ENCODE measurements at regions not wholly inside any gene's neighbourhood (a gene's known extent, or its start where the extent isn't known, plus 50 kb on each side); places are given as distances from the start of the nearest gene placed in this dataset.

DNA sequence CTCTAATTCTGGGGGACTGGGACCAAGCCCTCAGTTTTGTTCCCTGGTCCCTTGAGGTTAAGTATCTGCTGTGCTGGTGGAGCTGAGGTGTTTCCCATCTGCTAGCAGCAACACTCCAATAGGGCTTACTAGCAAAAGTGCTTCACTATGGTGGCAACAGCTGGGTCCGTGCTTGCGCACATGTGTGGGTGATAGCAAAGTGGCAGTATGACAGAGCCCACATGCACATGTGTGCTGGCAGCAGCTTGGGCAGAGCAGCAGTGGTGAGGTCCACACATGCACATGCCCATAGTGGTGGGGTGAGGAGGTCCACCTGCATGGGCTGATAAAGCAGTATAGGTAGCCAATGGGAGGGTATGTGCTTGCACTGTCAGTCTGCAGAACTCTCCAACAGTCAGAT is 1723.7 kb downstream of the SUCLG1 start:
- H3K4me1 ChIP-seq (ENCODE audit: control insufficient read depth, insufficient read depth, low read length), result no peaks in the 10 kb centered on the region
- H3K9ac ChIP-seq (ENCODE audit: low read depth, low read length), result no peak overlapping the region
- no peak overlapping the region for H3K4me3 ChIP-seq (ENCODE audit: low read depth, low read length)
- no peaks in the 10 kb centered on the region for H3K27me3 ChIP-seq (ENCODE audit: control insufficient read depth, insufficient read depth, low read length)
- H3K36me3 ChIP-seq (ENCODE audit: control insufficient read depth, insufficient read depth, low read length), result no peaks in the 10 kb centered on the region
- no peaks in the 10 kb centered on the region for H3K9me3 ChIP-seq (ENCODE audit: control insufficient read depth, insufficient read depth, low read length)

DNA sequence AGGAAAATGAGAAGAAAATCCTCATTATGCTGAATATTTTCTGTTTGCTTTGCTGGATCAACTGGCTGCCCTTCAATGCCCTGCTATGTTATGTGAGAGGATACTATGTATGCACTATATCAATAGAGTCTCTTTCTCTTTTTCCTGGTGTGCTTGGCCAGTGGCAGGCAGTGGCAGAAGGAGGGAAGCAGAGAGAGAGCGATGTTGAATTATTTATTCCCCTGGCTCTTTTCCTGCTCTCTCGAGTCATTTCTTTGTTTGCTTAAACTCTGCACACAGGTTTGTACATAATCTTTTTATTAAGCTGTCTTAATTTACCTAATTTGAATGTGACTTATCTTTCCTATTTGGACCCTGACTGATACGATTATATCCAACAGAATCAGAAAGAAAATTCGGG is 1727.3 kb downstream of the SUCLG1 start:
- H3K9me3 ChIP-seq (ENCODE audit: control insufficient read depth, insufficient read depth, low read length), result no peaks in the 10 kb centered on the region

GRCh38 chr2:82730811-82731210 is 1728.3 kb downstream of the SUCLG1 start:
- no peak overlapping the region for H3K9ac ChIP-seq (ENCODE audit: low read depth, low read length)
- H3K4me3 ChIP-seq (ENCODE audit: low read depth, low read length), result no peak overlapping the region
- no peaks in the 10 kb centered on the region for H3K4me1 ChIP-seq (ENCODE audit: control insufficient read depth, insufficient read depth, low read length)
- H3K9me3 ChIP-seq (ENCODE audit: control insufficient read depth, insufficient read depth, low read length), result no peaks in the 10 kb centered on the region
- H3K36me3 ChIP-seq (ENCODE audit: control insufficient read depth, insufficient read depth, low read length), result no peaks in the 10 kb centered on the region
- no peaks in the 10 kb centered on the region for H3K27me3 ChIP-seq (ENCODE audit: control insufficient read depth, insufficient read depth, low read length)

More for the DNA sequence above, 1727.3 kb downstream of the SUCLG1 start:
- H3K36me3 ChIP-seq (ENCODE audit: control insufficient read depth, insufficient read depth, low read length), result no peaks in the 10 kb centered on the region
- H3K9ac ChIP-seq (ENCODE audit: low read depth, low read length), result no peak overlapping the region
- no peaks in the 10 kb centered on the region for H3K4me1 ChIP-seq (ENCODE audit: control insufficient read depth, insufficient read depth, low read length)
- H3K27me3 ChIP-seq (ENCODE audit: control insufficient read depth, insufficient read depth, low read length), result no peaks in the 10 kb centered on the region
- no peak overlapping the region for H3K4me3 ChIP-seq (ENCODE audit: low read depth, low read length)

GRCh38 chr2:82728090-82728489 is 1731.0 kb downstream of the SUCLG1 start:
- Histone ChIP-seq H3K27me3 (ENCODE audit: control insufficient read depth, insufficient read depth, low read length) (no peaks in the 10 kb centered on the region), H3K4me3 (ENCODE audit: low read depth, low read length) (no peak overlapping the region), H3K9me3 (ENCODE audit: control insufficient read depth, insufficient read depth, low read length) (no peaks in the 10 kb centered on the region), H3K4me1 (ENCODE audit: control insufficient read depth, insufficient read depth, low read length) (no peaks in the 10 kb centered on the region), H3K36me3 (ENCODE audit: control insufficient read depth, insufficient read depth, low read length) (no peaks in the 10 kb centered on the region), H3K9ac (ENCODE audit: low read depth, low read length) (no peak overlapping the region)

DNA sequence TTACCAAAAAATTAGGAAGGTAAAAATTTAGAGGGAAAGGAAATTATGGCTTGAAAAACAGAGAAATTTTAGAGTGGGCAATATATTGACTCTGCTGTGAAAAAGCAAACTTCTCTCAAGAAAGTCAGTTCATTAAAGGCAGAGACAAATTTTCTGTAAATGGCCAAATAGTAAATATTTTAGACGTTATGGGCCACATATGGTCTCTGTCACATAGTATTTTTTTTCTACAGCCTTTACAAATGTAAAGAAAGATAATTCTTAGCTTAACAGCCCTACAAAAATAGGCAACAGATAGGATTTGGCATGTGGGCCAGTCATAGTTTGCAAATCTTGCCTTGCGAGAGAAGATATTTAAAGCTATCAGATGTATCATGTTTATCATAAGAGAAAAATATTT is 1750.4 kb downstream of the SUCLG1 start:
- Histone ChIP-seq H3K27me3 (ENCODE audit: control insufficient read depth, insufficient read depth, low read length) (no peaks in the 10 kb centered on the region), H3K36me3 (ENCODE audit: control insufficient read depth, insufficient read depth, low read length) (no peaks in the 10 kb centered on the region), H3K9ac (ENCODE audit: low read depth, low read length) (no peak overlapping the region), H3K4me3 (ENCODE audit: low read depth, low read length) (no peak overlapping the region), H3K4me1 (ENCODE audit: control insufficient read depth, insufficient read depth, low read length) (no peaks in the 10 kb centered on the region), H3K9me3 (ENCODE audit: control insufficient read depth, insufficient read depth, low read length) (no peaks in the 10 kb centered on the region)

DNA sequence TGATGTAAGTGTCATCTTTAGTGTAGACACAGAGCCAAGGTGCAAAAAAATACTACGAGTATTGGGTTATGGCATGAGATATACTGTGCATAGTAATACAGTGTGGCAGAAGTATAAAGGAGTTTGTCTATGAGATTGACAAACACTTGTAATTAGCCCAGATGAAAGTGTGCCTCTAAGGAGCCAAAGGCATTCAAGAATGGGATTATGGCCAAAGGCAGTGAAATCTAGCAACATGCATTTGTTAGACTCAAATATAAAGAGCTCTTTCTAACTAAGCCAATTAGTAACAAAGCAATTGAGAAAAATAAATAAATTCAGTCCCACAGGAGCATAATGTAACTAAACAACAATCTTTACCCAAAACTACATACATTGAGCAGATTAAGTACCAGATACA is 1761.8 kb downstream of the SUCLG1 start:
- H3K9me3 ChIP-seq (ENCODE audit: control insufficient read depth, insufficient read depth, low read length), result no peaks in the 10 kb centered on the region
- no peak overlapping the region for H3K9ac ChIP-seq (ENCODE audit: low read depth, low read length)
- no peaks in the 10 kb centered on the region for H3K36me3 ChIP-seq (ENCODE audit: control insufficient read depth, insufficient read depth, low read length)

GRCh38 chr2:82694431-82694830 is 1764.6 kb downstream of the SUCLG1 start:
- H3K9me3 ChIP-seq (ENCODE audit: control insufficient read depth, insufficient read depth, low read length), result no peaks in the 10 kb centered on the region
- H3K27me3 ChIP-seq (ENCODE audit: control insufficient read depth, insufficient read depth, low read length), result no peaks in the 10 kb centered on the region
- H3K36me3 ChIP-seq (ENCODE audit: control insufficient read depth, insufficient read depth, low read length), result no peaks in the 10 kb centered on the region
- no peak overlapping the region for H3K4me3 ChIP-seq (ENCODE audit: low read depth, low read length)
- no peak overlapping the region for H3K9ac ChIP-seq (ENCODE audit: low read depth, low read length)
- H3K4me1 ChIP-seq (ENCODE audit: control insufficient read depth, insufficient read depth, low read length), result no peaks in the 10 kb centered on the region

More for the DNA sequence above, 1761.8 kb downstream of the SUCLG1 start:
- Histone ChIP-seq H3K4me3 (ENCODE audit: low read depth, low read length) (no peak overlapping the region), H3K4me1 (ENCODE audit: control insufficient read depth, insufficient read depth, low read length) (no peaks in the 10 kb centered on the region), H3K27me3 (ENCODE audit: control insufficient read depth, insufficient read depth, low read length) (no peaks in the 10 kb centered on the region)

DNA sequence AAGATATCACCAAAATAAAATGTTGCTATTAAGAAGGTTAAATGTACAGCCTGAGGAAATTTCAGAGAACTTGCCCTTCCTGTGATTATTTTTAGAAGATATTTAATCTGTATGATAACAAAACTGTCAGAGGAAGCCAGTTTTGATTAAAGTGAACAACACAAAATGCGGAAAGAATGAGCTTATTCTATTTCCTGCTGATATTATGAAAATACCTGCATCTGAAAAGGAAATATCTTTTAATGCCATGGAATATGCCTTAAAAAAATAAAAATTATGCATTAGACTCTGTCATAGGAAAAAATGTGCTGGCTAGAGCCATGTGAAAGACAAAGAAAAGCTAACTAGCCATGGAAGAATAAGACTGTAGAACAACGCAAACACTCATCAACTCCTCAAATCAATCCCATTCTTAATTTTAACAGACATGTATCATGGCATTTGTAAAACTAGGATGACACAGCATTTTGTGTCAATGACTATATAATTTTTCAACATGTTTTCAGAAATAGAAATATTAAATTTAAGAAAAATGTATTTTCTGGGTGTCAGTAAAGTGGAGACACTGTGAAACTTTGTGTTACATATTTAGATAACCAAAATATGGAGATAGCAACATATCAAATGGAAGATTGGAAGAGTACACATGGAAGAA is 1768.2 kb downstream of the SUCLG1 start:
- Histone ChIP-seq H3K36me3 (ENCODE audit: control insufficient read depth, insufficient read depth, low read length) (no peaks in the 10 kb centered on the region), H3K4me1 (ENCODE audit: control insufficient read depth, insufficient read depth, low read length) (no peaks in the 10 kb centered on the region)

GRCh38 chr2:82675186-82675585 is 1783.9 kb downstream of the SUCLG1 start:
- Histone ChIP-seq H3K4me1 (ENCODE audit: control insufficient read depth, insufficient read depth, low read length) (no peaks in the 10 kb centered on the region), H3K9me3 (ENCODE audit: control insufficient read depth, insufficient read depth, low read length) (no peaks in the 10 kb centered on the region), H3K36me3 (ENCODE audit: control insufficient read depth, insufficient read depth, low read length) (no peaks in the 10 kb centered on the region), H3K4me3 (ENCODE audit: low read depth, low read length) (no peak overlapping the region), H3K9ac (ENCODE audit: low read depth, low read length) (no peak overlapping the region), H3K27me3 (ENCODE audit: control insufficient read depth, insufficient read depth, low read length) (no peaks in the 10 kb centered on the region)

More for the DNA sequence above, 1768.2 kb downstream of the SUCLG1 start:
- Histone ChIP-seq H3K4me3 (ENCODE audit: low read depth, low read length) (no peak overlapping the region), H3K9ac (ENCODE audit: low read depth, low read length) (no peak overlapping the region), H3K9me3 (ENCODE audit: control insufficient read depth, insufficient read depth, low read length) (no peaks in the 10 kb centered on the region), H3K27me3 (ENCODE audit: control insufficient read depth, insufficient read depth, low read length) (no peaks in the 10 kb centered on the region)

GRCh38 chr2:82674652-82675051 is 1784.4 kb downstream of the SUCLG1 start:
- Histone ChIP-seq H3K9ac (ENCODE audit: low read depth, low read length) (no peak overlapping the region), H3K36me3 (ENCODE audit: control insufficient read depth, insufficient read depth, low read length) (no peaks in the 10 kb centered on the region), H3K27me3 (ENCODE audit: control insufficient read depth, insufficient read depth, low read length) (no peaks in the 10 kb centered on the region), H3K4me3 (ENCODE audit: low read depth, low read length) (no peak overlapping the region), H3K4me1 (ENCODE audit: control insufficient read depth, insufficient read depth, low read length) (no peaks in the 10 kb centered on the region), H3K9me3 (ENCODE audit: control insufficient read depth, insufficient read depth, low read length) (no peaks in the 10 kb centered on the region)

- no peaks in the 10 kb centered on the region for H3K9me3 ChIP-seq (ENCODE audit: control insufficient read depth, insufficient read depth, low read length)
- H3K9ac ChIP-seq (ENCODE audit: low read depth, low read length), result no peak overlapping the region
- no peaks in the 10 kb centered on the region for H3K4me1 ChIP-seq (ENCODE audit: control insufficient read depth, insufficient read depth, low read length)
- H3K27me3 ChIP-seq (ENCODE audit: control insufficient read depth, insufficient read depth, low read length), result no peaks in the 10 kb centered on the region
- H3K4me3 ChIP-seq (ENCODE audit: low read depth, low read length), result no peak overlapping the region
- no peaks in the 10 kb centered on the region for H3K36me3 ChIP-seq (ENCODE audit: control insufficient read depth, insufficient read depth, low read length)
Observed at GRCh38 chr2:82667491-82667890, 1791.6 kb downstream of the SUCLG1 start.

DNA sequence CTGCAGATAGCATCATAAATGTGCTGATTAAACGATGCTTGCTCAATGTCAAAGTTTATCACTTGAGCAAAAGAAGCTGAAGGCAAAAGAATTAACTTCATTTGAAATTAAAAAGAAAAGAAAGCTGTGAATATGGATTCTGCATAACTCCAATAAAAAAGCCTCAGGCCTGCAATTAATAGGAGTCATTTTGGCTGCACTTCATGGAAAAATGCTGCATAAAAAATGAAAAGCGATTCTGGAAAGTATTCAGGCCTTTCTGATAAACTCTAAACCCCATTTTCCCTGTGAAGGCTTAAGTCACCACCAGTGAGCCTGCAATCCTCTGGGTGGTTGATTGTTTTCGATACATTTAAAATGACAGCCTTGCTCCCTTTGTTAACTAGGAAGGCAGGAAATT is 1793.4 kb downstream of the SUCLG1 start:
- H3K27me3 ChIP-seq (ENCODE audit: control insufficient read depth, insufficient read depth, low read length), result no peaks in the 10 kb centered on the region
- H3K9ac ChIP-seq (ENCODE audit: low read depth, low read length), result no peak overlapping the region
- no peaks in the 10 kb centered on the region for H3K36me3 ChIP-seq (ENCODE audit: control insufficient read depth, insufficient read depth, low read length)
- H3K4me1 ChIP-seq (ENCODE audit: control insufficient read depth, insufficient read depth, low read length), result no peaks in the 10 kb centered on the region
- no peaks in the 10 kb centered on the region for H3K9me3 ChIP-seq (ENCODE audit: control insufficient read depth, insufficient read depth, low read length)
- H3K4me3 ChIP-seq (ENCODE audit: low read depth, low read length), result no peak overlapping the region
